Mammary epithelial cell (primary cell): ENCODE measurements at regions not wholly inside any gene's neighbourhood (a gene's known extent, or its start where the extent isn't known, plus 50 kb on each side); places are given as distances from the start of the nearest gene placed in this dataset.
"Not testable (repeated sequence)": the region's sequence is repeated elsewhere in the genome, so short reads cannot be mapped to it uniquely, and the experiment has no call there.

Experiments used
- EZH2 ChIP-seq: IDR thresholded peaks from 2 replicates; pipeline ENCODE4 v1.6.1; 2012; ENCODE audit warnings: low read length, inconsistent platforms, borderline replicate concordance
- TF ChIP-seq, protein P1 (sequence below), 2 donors: IDR thresholded peaks in 1 of 2; conservative IDR thresholded peaks in 1 of 2; 2 replicates each; pipeline ENCODE4 v1.5.1; 2011 to 2012; ENCODE audit warnings: inconsistent platforms in 2 of 2, low read length in 2 of 2, mild to moderate bottlenecking in 2 of 2, control low read depth in 1 of 2, low read depth in 1 of 2; ENCODE audit not compliant: insufficient read depth in 1 of 2; ENCODE audit errors: extremely low read depth in 1 of 2

- TF ChIP-seq, protein P1, sequence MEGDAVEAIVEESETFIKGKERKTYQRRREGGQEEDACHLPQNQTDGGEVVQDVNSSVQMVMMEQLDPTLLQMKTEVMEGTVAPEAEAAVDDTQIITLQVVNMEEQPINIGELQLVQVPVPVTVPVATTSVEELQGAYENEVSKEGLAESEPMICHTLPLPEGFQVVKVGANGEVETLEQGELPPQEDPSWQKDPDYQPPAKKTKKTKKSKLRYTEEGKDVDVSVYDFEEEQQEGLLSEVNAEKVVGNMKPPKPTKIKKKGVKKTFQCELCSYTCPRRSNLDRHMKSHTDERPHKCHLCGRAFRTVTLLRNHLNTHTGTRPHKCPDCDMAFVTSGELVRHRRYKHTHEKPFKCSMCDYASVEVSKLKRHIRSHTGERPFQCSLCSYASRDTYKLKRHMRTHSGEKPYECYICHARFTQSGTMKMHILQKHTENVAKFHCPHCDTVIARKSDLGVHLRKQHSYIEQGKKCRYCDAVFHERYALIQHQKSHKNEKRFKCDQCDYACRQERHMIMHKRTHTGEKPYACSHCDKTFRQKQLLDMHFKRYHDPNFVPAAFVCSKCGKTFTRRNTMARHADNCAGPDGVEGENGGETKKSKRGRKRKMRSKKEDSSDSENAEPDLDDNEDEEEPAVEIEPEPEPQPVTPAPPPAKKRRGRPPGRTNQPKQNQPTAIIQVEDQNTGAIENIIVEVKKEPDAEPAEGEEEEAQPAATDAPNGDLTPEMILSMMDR (conservative IDR thresholded peaks at IDR 0.05 in 1 of 2, IDR thresholded peaks at IDR 0.05 in 1 of 2; ENCODE audit: extremely low read depth in 1 of 2, insufficient read depth in 1 of 2, low read depth in 1 of 2, low read length in 2 of 2) = not testable (repeated sequence)
- TF ChIP-seq EZH2 = not testable (repeated sequence)
Measured at GRCh38 chrX:21228974-21229373, 145.2 kb upstream of the CNKSR2 start.
